Mesothelial cell of epicardium (in vitro differentiated cells): ENCODE measurements at regions not wholly inside any gene's neighbourhood (a gene's known extent, or its start where the extent isn't known, plus 50 kb on each side); places are given as distances from the start of the nearest gene placed in this dataset.

Source experiments
- DNase-seq, 2 experiments: peaks; one replicate each; pipeline ENCODE4 v3.0.0; 2021; ENCODE audit warnings: low spot score in 2 of 2; ENCODE audit not compliant: unreplicated experiment in 2 of 2
- H3K27ac Mint-ChIP-seq: 2 replicates; pipeline ENCODE4 v1.8.0; 2021; ENCODE audit warnings: mixed read lengths
- H3K27me3 Mint-ChIP-seq: 2 replicates; pipeline ENCODE4 v1.8.0; 2021; ENCODE audit warnings: low read depth, mixed read lengths
- H3K36me3 Mint-ChIP-seq: 2 replicates; pipeline ENCODE4 v1.8.0; 2021; ENCODE audit warnings: mixed read lengths
- H3K4me1 Mint-ChIP-seq: 2 replicates; pipeline ENCODE4 v1.8.0; 2021; ENCODE audit warnings: mixed read lengths
- H3K4me3 Mint-ChIP-seq: 2 replicates; pipeline ENCODE4 v1.8.0; 2021; ENCODE audit warnings: mild to moderate bottlenecking, moderate library complexity, mixed read lengths
- H3K9me3 Mint-ChIP-seq: 2 replicates; pipeline ENCODE4 v1.8.0; 2021; ENCODE audit warnings: mixed read lengths
- TF ChIP-seq, protein P1 (sequence below): fragments of 200-600 bp; sonication (generic); IDR thresholded peaks from one replicate; pipeline ENCODE4 v1.5.0; 2021; ENCODE audit warnings: antibody characterized with exemption; ENCODE audit not compliant: unreplicated experiment

- Mint-ChIP-seq H3K4me3 (no peak overlapping the region), H3K36me3 (no peaks in the 10 kb centered on the region), H3K27me3 (no peaks in the 10 kb centered on the region), H3K4me1 (peaks cover 6% of the 10 kb centered on the region), H3K27ac (no peak overlapping the region), H3K9me3 (peaks cover 4% of the 10 kb centered on the region)
- TF ChIP-seq, protein P1, sequence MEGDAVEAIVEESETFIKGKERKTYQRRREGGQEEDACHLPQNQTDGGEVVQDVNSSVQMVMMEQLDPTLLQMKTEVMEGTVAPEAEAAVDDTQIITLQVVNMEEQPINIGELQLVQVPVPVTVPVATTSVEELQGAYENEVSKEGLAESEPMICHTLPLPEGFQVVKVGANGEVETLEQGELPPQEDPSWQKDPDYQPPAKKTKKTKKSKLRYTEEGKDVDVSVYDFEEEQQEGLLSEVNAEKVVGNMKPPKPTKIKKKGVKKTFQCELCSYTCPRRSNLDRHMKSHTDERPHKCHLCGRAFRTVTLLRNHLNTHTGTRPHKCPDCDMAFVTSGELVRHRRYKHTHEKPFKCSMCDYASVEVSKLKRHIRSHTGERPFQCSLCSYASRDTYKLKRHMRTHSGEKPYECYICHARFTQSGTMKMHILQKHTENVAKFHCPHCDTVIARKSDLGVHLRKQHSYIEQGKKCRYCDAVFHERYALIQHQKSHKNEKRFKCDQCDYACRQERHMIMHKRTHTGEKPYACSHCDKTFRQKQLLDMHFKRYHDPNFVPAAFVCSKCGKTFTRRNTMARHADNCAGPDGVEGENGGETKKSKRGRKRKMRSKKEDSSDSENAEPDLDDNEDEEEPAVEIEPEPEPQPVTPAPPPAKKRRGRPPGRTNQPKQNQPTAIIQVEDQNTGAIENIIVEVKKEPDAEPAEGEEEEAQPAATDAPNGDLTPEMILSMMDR = no peak
- DNase-seq = no peak
Measured at GRCh38 chr4:182063651-182064050, 179.6 kb upstream of the TENM3 start.

GRCh38 chr4:182065255-182065654, 177.9 kb upstream of the TENM3 start:
- H3K4me1 Mint-ChIP-seq = peaks cover 14% of the 10 kb centered on the region
- H3K27me3 Mint-ChIP-seq = no peaks in the 10 kb centered on the region
- TF ChIP-seq, protein P1 = no peak
- peaks cover 3% of the 10 kb centered on the region for H3K9me3 Mint-ChIP-seq
- H3K27ac Mint-ChIP-seq = no peak overlapping the region
- no peak for DNase-seq
- no peaks in the 10 kb centered on the region for H3K36me3 Mint-ChIP-seq
- no peak overlapping the region for H3K4me3 Mint-ChIP-seq

GRCh38 chr4:182066037-182066436, 177.2 kb upstream of the TENM3 start:
- Mint-ChIP-seq H3K4me1 (peaks cover 14% of the 10 kb centered on the region), H3K27ac (no peak overlapping the region), H3K9me3 (no peaks in the 10 kb centered on the region), H3K4me3 (no peak overlapping the region), H3K27me3 (no peaks in the 10 kb centered on the region), H3K36me3 (no peaks in the 10 kb centered on the region)
- TF ChIP-seq, protein P1 = no peak
- DNase-seq = no peak

- no peak overlapping the region for H3K4me3 Mint-ChIP-seq
- DNase-seq = no peak
- TF ChIP-seq, protein P1 = no peak
- H3K27me3 Mint-ChIP-seq = no peaks in the 10 kb centered on the region
- peaks cover 11% of the 10 kb centered on the region for H3K4me1 Mint-ChIP-seq
- H3K36me3 Mint-ChIP-seq = peaks cover 3% of the 10 kb centered on the region
- H3K9me3 Mint-ChIP-seq = no peaks in the 10 kb centered on the region
- H3K27ac Mint-ChIP-seq = no peak overlapping the region
Measured at GRCh38 chr4:182067828-182068227, 175.4 kb upstream of the TENM3 start.

DNA sequence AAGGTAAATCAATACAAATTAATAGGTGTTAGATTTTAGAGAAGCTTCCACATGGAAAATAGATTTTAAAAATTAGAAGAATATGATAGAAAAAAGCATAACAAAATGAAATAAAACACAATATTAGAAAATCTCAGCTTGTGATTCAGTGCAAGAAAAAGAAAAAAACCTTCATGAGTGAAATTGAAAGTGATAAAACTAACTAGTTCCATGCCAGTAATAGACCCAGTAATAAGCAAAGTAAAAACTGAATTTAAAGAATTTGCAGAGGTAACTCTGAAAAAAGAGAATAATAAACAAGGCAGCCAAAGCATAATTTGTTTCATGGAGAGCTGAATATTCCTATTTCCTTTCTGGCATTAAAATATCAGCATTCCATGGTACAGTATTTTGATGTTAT, 174.3 kb upstream of the TENM3 start:
- no peaks in the 10 kb centered on the region for H3K9me3 Mint-ChIP-seq
- no peak for DNase-seq
- H3K27ac Mint-ChIP-seq = peak overlapping the region; percentile 32
- no peaks in the 10 kb centered on the region for H3K27me3 Mint-ChIP-seq
- TF ChIP-seq, protein P1 = no peak
- peaks cover 8% of the 10 kb centered on the region for H3K4me1 Mint-ChIP-seq
- H3K36me3 Mint-ChIP-seq = peaks cover 9% of the 10 kb centered on the region
- no peak overlapping the region for H3K4me3 Mint-ChIP-seq

DNA sequence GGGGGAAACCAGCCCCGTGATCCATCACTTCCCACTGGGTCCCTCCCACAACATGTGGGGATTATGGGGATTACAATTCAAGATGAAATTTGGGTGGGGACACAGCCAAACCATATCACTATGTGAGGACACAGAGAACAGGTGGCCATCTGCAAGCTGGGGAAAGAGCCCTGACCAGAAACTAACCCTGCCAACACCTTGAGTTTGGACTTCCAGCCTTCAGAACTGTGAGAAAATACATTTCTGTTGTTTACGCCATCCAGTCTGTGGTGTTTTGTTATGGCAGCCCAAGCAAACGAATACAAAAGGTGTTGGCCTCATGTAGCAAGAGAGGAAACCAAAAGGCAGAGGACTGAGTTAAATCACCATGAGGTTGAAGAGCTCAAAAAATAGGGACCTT, 169.9 kb upstream of the TENM3 start:
- peaks cover 4% of the 10 kb centered on the region for H3K9me3 Mint-ChIP-seq
- H3K27me3 Mint-ChIP-seq = no peaks in the 10 kb centered on the region
- H3K4me3 Mint-ChIP-seq = no peak overlapping the region
- TF ChIP-seq, protein P1 = no peak
- peaks cover 9% of the 10 kb centered on the region for H3K36me3 Mint-ChIP-seq
- no peak overlapping the region for H3K27ac Mint-ChIP-seq
- H3K4me1 Mint-ChIP-seq = peaks cover 20% of the 10 kb centered on the region
- no peak for DNase-seq
